NCI-H82 (cell line): ENCODE measurements at regions not wholly inside any gene's neighbourhood (a gene's known extent, or its start where the extent isn't known, plus 50 kb on each side); places are given as distances from the start of the nearest gene placed in this dataset.
"Not testable (repeated sequence)": the region's sequence is repeated elsewhere in the genome, so short reads cannot be mapped to it uniquely, and the experiment has no call there.

Experiments used
- DNase-seq: peaks from one replicate; lab custom pipeline; 2025; lab: John Stamatoyannopoulos, UW

- DNase-seq: no peak
Observed at GRCh38 chr15:95180530-95180929, 949.2 kb downstream of the MCTP2 start.

GRCh38 chr15:95182091-95182490, 950.7 kb downstream of the MCTP2 start:
- DNase-seq: no peak

- DNase-seq: no peak
Observed at GRCh38 chr15:95192923-95193322, 961.6 kb downstream of the MCTP2 start.

GRCh38 chr15:95194746-95195145, 963.4 kb downstream of the MCTP2 start:
- no peak for DNase-seq

GRCh38 chr15:95196176-95196915, 965.0 kb downstream of the MCTP2 start:
- DNase-seq: no peak

GRCh38 chr15:95202569-95203349, 971.4 kb downstream of the MCTP2 start:
- DNase-seq: no peak

- no peak for DNase-seq
Observed at GRCh38 chr15:95205077-95205476, 973.7 kb downstream of the MCTP2 start.

- not testable (repeated sequence) for DNase-seq
Observed at GRCh38 chr15:95205830-95206229, 974.5 kb downstream of the MCTP2 start.

GRCh38 chr15:95208071-95208470, 976.7 kb downstream of the MCTP2 start:
- no peak for DNase-seq

GRCh38 chr15:95208988-95209387, 977.6 kb downstream of the MCTP2 start:
- no peak for DNase-seq

- no peak for DNase-seq
Observed at GRCh38 chr15:95210436-95210981, 979.1 kb downstream of the MCTP2 start.

GRCh38 chr15:95215017-95215416, 983.7 kb downstream of the MCTP2 start:
- DNase-seq: no peak

- no peak for DNase-seq
Observed at GRCh38 chr15:95226835-95227234, 995.5 kb downstream of the MCTP2 start.

- DNase-seq: no peak
Observed at GRCh38 chr15:95227235-95227634, 995.9 kb downstream of the MCTP2 start.

GRCh38 chr15:95228856-95229555, 997.6 kb downstream of the MCTP2 start:
- no peak for DNase-seq

- no peak for DNase-seq
Observed at GRCh38 chr15:95235033-95235432, 1003.7 kb downstream of the MCTP2 start.

- no peak for DNase-seq
Observed at GRCh38 chr15:95247071-95247984, 1016.0 kb downstream of the MCTP2 start.

- no peak for DNase-seq
Observed at GRCh38 chr15:95249524-95249923, 1018.2 kb downstream of the MCTP2 start.

- DNase-seq: no peak
Observed at GRCh38 chr15:95252404-95252803, 1021.0 kb downstream of the MCTP2 start.

- no peak for DNase-seq
Observed at GRCh38 chr15:95254263-95254662, 1022.9 kb downstream of the MCTP2 start.

GRCh38 chr15:95259513-95259912, 1028.2 kb downstream of the MCTP2 start:
- peak; percentile 79 for DNase-seq
